ENCODE measurements at regions not wholly inside any gene's neighbourhood (a gene's known extent, or its start where the extent isn't known, plus 50 kb on each side); places are given as distances from the start of the nearest gene placed in this dataset.

DNA sequence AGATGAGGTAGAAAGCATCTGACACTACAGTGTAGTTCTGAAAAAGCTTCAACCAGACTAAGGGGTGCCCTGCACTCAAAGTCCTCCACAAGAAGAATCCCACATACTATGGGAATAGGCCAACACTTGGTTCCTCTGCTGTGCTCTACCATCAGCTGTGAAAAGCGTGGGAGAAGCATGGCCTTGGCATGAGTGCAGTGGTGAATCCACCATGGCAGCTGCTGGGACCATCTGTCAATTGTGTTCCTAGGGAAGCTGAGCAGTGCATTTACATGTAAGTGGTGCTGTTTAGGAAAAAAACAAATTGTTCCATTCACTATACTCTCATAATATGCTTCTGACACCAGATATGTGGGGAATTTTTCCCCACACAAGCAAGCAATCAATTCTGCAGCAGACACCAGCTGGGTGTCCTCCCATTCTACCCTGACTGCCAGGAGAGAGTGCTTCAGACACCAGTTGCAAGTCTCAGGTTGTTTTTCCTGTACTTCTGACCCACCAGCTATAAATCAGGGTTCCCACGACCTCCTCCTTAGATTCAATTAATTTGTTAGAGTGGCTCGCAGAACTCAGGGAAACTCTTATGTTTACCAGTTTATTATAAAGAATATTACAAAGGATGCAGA is 230.8 kb upstream of the CHRM3 start:
- no peak for DNase-seq (ENCODE audit: low spot score)
- 52% methylated on average over 3 of the region's 3 CpGs for WGBS
- no peak overlapping the region for H3K4me3 ChIP-seq
- intact Hi-C loops (cut with DNase I), result no loop called here
- no peaks in the 10 kb centered on the region for H3K9me3 ChIP-seq
- no peak for TF ChIP-seq POLR2AphosphoS5 (IDR thresholded peaks at IDR 0.05)
- no peak for TF ChIP-seq CTCF (IDR thresholded peaks at IDR 0.05)
- TF ChIP-seq POLR2A (IDR thresholded peaks at IDR 0.05), result no peak
- no peaks in the 10 kb centered on the region for H3K27me3 ChIP-seq (replicated peaks; ENCODE audit: insufficient read depth)
- no peaks in the 10 kb centered on the region for H3K36me3 ChIP-seq
- H3K27ac ChIP-seq, result no peak overlapping the region
- no peaks in the 10 kb centered on the region for H3K4me1 ChIP-seq (replicated peaks)

DNA sequence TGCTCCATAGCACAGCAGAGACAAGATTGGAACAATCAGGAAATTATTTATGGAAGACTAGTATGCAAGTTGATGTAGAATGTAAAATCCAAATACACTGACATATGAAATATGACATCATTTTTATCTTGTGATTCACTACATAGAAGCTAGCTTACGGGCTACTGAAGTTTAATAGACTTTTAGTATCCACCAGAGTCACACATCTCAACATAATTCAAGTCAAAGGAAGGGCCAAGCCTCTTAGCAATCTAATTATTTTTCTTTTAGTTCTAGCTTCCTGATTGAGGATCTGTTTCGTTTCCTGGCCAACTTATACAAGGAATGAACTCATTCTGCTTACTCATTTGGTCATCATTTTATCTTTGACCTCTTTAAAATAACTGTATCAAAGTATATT is 234.4 kb upstream of the CHRM3 start:
- WGBS, result 82% methylated on average over 2 of the region's 2 CpGs
- intact Hi-C loops (cut with DNase I), result no loop called here
- H3K4me3 ChIP-seq, result no peak overlapping the region
- H3K36me3 ChIP-seq, result no peaks in the 10 kb centered on the region
- H3K27me3 ChIP-seq (replicated peaks; ENCODE audit: insufficient read depth), result no peaks in the 10 kb centered on the region
- H3K9me3 ChIP-seq, result no peaks in the 10 kb centered on the region
- H3K4me1 ChIP-seq (replicated peaks), result no peaks in the 10 kb centered on the region
- H3K27ac ChIP-seq, result no peak overlapping the region
- no peak for DNase-seq (ENCODE audit: low spot score)
- no peak for TF ChIP-seq POLR2AphosphoS5 (IDR thresholded peaks at IDR 0.05)
- TF ChIP-seq CTCF (IDR thresholded peaks at IDR 0.05), result no peak
- no peak for TF ChIP-seq POLR2A (IDR thresholded peaks at IDR 0.05)

GRCh38 chr1:239140968-239141367 is 245.4 kb upstream of the CHRM3 start:
- Histone ChIP-seq H3K4me1 (replicated peaks) (no peaks in the 10 kb centered on the region), H3K36me3 (no peaks in the 10 kb centered on the region), H3K9me3 (no peaks in the 10 kb centered on the region), H3K4me3 (no peak overlapping the region), H3K27ac (no peak overlapping the region), H3K27me3 (replicated peaks; ENCODE audit: insufficient read depth) (no peaks in the 10 kb centered on the region)
- intact Hi-C loops (cut with DNase I), result no loop called here
- no peak for TF ChIP-seq POLR2A (IDR thresholded peaks at IDR 0.05)
- no peak for TF ChIP-seq POLR2AphosphoS5 (IDR thresholded peaks at IDR 0.05)
- no peak for TF ChIP-seq CTCF (IDR thresholded peaks at IDR 0.05)
- 90% methylated on average over 4 of the region's 4 CpGs for WGBS
- no peak for DNase-seq (ENCODE audit: low spot score)

GRCh38 chr1:239139801-239140200 is 246.6 kb upstream of the CHRM3 start:
- TF ChIP-seq POLR2A (IDR thresholded peaks at IDR 0.05) (no peak), POLR2AphosphoS5 (IDR thresholded peaks at IDR 0.05) (no peak), CTCF (IDR thresholded peaks at IDR 0.05) (no peak)
- no peaks in the 10 kb centered on the region for H3K36me3 ChIP-seq
- WGBS, result 46% methylated on average over 5 of the region's 5 CpGs
- intact Hi-C loops (cut with DNase I), result no loop called here
- H3K4me3 ChIP-seq, result no peak overlapping the region
- H3K4me1 ChIP-seq (replicated peaks), result no peaks in the 10 kb centered on the region
- H3K9me3 ChIP-seq, result no peaks in the 10 kb centered on the region
- no peaks in the 10 kb centered on the region for H3K27me3 ChIP-seq (replicated peaks; ENCODE audit: insufficient read depth)
- no peak for DNase-seq (ENCODE audit: low spot score)
- no peak overlapping the region for H3K27ac ChIP-seq

DNA sequence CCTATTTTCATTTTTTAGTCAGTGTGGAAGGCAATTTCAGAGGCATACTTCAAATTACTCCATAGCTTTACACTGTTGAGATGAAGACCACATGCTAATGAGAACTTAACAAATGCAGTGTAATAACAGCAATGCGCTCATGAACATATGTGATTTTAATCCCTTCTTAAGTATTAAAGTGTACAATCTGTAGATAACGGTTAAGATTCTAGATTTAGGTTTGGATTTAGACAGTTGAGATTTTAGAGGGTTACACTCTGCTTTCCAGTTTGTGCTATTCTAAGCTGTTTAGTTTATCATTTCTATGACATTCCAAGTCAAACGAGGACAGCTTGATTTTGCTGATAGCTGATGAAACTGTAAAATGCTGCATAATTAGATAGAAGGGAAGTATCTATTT is 257.8 kb upstream of the CHRM3 start:
- Histone ChIP-seq H3K27me3 (replicated peaks; ENCODE audit: insufficient read depth) (no peaks in the 10 kb centered on the region), H3K4me3 (no peak overlapping the region), H3K27ac (no peak overlapping the region), H3K4me1 (replicated peaks) (no peaks in the 10 kb centered on the region), H3K9me3 (no peaks in the 10 kb centered on the region), H3K36me3 (no peaks in the 10 kb centered on the region)
- no peak for TF ChIP-seq CTCF (IDR thresholded peaks at IDR 0.05)
- TF ChIP-seq POLR2A (IDR thresholded peaks at IDR 0.05), result no peak
- TF ChIP-seq POLR2AphosphoS5 (IDR thresholded peaks at IDR 0.05), result no peak
- intact Hi-C loops (cut with DNase I), result no loop called here
- WGBS, result 62% methylated on average over 3 of the region's 3 CpGs
- no peak for DNase-seq (ENCODE audit: low spot score)
